ENCODE measurements at regions not wholly inside any gene's neighbourhood (a gene's known extent, or its start where the extent isn't known, plus 50 kb on each side); places are given as distances from the start of the nearest gene placed in this dataset.

GRCh38 chr10:121416071-121416470 lies 182.2 kb downstream of the FGFR2 start:
- no peak overlapping the region for H3K27ac ChIP-seq
- TF ChIP-seq, protein P1, sequence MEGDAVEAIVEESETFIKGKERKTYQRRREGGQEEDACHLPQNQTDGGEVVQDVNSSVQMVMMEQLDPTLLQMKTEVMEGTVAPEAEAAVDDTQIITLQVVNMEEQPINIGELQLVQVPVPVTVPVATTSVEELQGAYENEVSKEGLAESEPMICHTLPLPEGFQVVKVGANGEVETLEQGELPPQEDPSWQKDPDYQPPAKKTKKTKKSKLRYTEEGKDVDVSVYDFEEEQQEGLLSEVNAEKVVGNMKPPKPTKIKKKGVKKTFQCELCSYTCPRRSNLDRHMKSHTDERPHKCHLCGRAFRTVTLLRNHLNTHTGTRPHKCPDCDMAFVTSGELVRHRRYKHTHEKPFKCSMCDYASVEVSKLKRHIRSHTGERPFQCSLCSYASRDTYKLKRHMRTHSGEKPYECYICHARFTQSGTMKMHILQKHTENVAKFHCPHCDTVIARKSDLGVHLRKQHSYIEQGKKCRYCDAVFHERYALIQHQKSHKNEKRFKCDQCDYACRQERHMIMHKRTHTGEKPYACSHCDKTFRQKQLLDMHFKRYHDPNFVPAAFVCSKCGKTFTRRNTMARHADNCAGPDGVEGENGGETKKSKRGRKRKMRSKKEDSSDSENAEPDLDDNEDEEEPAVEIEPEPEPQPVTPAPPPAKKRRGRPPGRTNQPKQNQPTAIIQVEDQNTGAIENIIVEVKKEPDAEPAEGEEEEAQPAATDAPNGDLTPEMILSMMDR (IDR thresholded peaks at IDR 0.05), result no peak
- H3K27me3 ChIP-seq, result no peaks in the 10 kb centered on the region
- intact Hi-C loops (cut with DNase I), result no loop called here
- H3K4me1 ChIP-seq, result no peaks in the 10 kb centered on the region
- ATAC-seq (no peak), DNase-seq (no peak)
- no peak overlapping the region for H3K4me3 ChIP-seq
- no peaks in the 10 kb centered on the region for H3K9me3 ChIP-seq
- H3K36me3 ChIP-seq, result no peaks in the 10 kb centered on the region

DNA sequence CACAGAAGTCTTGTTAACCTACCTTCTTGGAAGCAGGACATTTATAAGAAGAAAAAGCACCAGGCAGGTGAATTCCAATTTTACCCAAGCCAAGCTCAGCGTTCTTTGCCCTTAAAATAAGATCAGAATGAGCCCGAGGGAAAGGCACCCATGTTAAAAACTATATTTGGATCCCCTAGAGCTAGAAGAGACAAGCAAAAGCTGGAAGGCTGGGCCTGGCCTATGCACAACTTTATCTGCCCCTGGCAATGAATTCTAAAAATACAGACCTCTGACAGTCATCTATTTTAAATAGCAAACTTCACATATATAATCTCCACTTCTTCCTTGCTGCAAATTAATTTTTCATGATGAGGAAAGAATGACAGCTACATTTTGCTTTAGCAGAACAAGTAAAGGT lies 180.9 kb downstream of the FGFR2 start:
- H3K4me1 ChIP-seq, result no peaks in the 10 kb centered on the region
- H3K27ac ChIP-seq, result no peak overlapping the region
- TF ChIP-seq, protein P1 (IDR thresholded peaks at IDR 0.05), result no peak
- no peak overlapping the region for H3K4me3 ChIP-seq
- DNase-seq (no peak), ATAC-seq (no peak)
- intact Hi-C loops (cut with DNase I), result no loop called here
- no peaks in the 10 kb centered on the region for H3K9me3 ChIP-seq
- H3K27me3 ChIP-seq, result no peaks in the 10 kb centered on the region
- no peaks in the 10 kb centered on the region for H3K36me3 ChIP-seq

GRCh38 chr10:121418126-121418777 lies 180.0 kb downstream of the FGFR2 start:
- H3K4me1 ChIP-seq, result no peaks in the 10 kb centered on the region
- no peaks in the 10 kb centered on the region for H3K9me3 ChIP-seq
- H3K27me3 ChIP-seq, result no peaks in the 10 kb centered on the region
- TF ChIP-seq, protein P1 (IDR thresholded peaks at IDR 0.05), result no peak
- no peak overlapping the region for H3K27ac ChIP-seq
- ATAC-seq (no peak), DNase-seq (no peak)
- intact Hi-C loops (cut with DNase I), result no loop called here
- H3K4me3 ChIP-seq, result no peak overlapping the region
- no peaks in the 10 kb centered on the region for H3K36me3 ChIP-seq

DNA sequence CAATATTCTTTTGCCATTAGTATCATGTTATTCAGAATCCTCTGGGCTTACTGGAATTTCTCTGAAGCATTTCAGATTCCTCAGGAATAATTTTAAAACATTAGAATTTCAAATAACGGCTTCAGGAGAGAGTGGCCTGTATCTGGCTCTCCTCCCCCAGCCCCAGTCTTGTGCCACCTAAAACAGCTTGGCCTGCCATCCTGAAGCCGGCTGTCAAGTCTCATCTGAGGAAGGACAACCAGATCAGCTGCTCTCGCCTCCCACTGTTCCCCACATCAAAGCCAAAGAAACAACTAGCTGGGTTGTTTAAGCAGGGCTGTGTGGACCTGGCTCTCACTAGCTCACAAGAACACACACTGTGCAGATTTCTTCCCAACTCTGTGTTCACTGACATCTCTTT lies 178.2 kb downstream of the FGFR2 start:
- Histone ChIP-seq H3K27me3 (no peaks in the 10 kb centered on the region), H3K27ac (no peak overlapping the region), H3K4me3 (no peak overlapping the region), H3K4me1 (no peaks in the 10 kb centered on the region), H3K36me3 (no peaks in the 10 kb centered on the region), H3K9me3 (no peaks in the 10 kb centered on the region)
- ATAC-seq, result no peak
- intact Hi-C loops (cut with DNase I), result no loop called here
- TF ChIP-seq, protein P1 (IDR thresholded peaks at IDR 0.05), result no peak
- DNase-seq, result no peak

- no peaks in the 10 kb centered on the region for H3K27me3 ChIP-seq
- ATAC-seq, result no peak
- TF ChIP-seq, protein P1 (IDR thresholded peaks at IDR 0.05), result no peak
These were observed 176.1 kb downstream of the FGFR2 start for GRCh38 chr10:121422096-121422495.

GRCh38 chr10:121425623-121426022 lies 172.6 kb downstream of the FGFR2 start:
- Histone ChIP-seq H3K36me3 (no peaks in the 10 kb centered on the region), H3K27ac (no peak overlapping the region), H3K9me3 (no peaks in the 10 kb centered on the region), H3K4me1 (no peaks in the 10 kb centered on the region), H3K27me3 (no peaks in the 10 kb centered on the region), H3K4me3 (no peak overlapping the region)
- no peak for ATAC-seq
- DNase-seq, result no peak
- TF ChIP-seq, protein P1 (IDR thresholded peaks at IDR 0.05), result no peak
- intact Hi-C loops (cut with DNase I), result no loop called here

More at GRCh38 chr10:121422096-121422495, 176.1 kb downstream of the FGFR2 start:
- Histone ChIP-seq H3K4me3 (no peak overlapping the region), H3K9me3 (no peaks in the 10 kb centered on the region), H3K27ac (no peak overlapping the region), H3K4me1 (no peaks in the 10 kb centered on the region), H3K36me3 (no peaks in the 10 kb centered on the region)
- intact Hi-C loops (cut with DNase I), result no loop called here
- no peak for DNase-seq

Data from upper lobe of right lung (tissue), 1 donor.